Transverse colon (tissue), 4 donors: ENCODE measurements at regions not wholly inside any gene's neighbourhood (a gene's known extent, or its start where the extent isn't known, plus 50 kb on each side); places are given as distances from the start of the nearest gene placed in this dataset.

Experiments used
- DNase-seq: peaks from one replicate; pipeline ENCODE4 v3.0.0-alpha.2; 2019
- H3K27ac ChIP-seq, 4 donors: fragments of 200-600 bp; sonication (generic); 2 replicates each; pipeline ENCODE4 v1.5.1; 2016 to 2018; ENCODE audit warnings: inconsistent platforms in 4 of 4
- H3K27me3 ChIP-seq: fragments of 200-600 bp; sonication (generic); 2 replicates; pipeline ENCODE4 v1.5.1; 2017; ENCODE audit warnings: inconsistent platforms
- H3K36me3 ChIP-seq, 4 donors: fragments of 200-600 bp; sonication (generic); 2 replicates each; pipeline ENCODE4 v1.5.1; 2017 to 2019; ENCODE audit warnings: inconsistent platforms in 4 of 4
- H3K4me1 ChIP-seq, 4 donors: fragments of 200-600 bp; sonication (generic); 2 replicates each; pipeline ENCODE4 v1.5.1; 2017 to 2020; ENCODE audit warnings: inconsistent platforms in 4 of 4
- H3K4me3 ChIP-seq, 4 donors: fragments of 200-600 bp; sonication (generic); 1 replicate in 1 of 4; 2 replicates in 3 of 4; pipeline versions ENCODE4 v1.5.1 to v1.6.1; 2017 to 2019; ENCODE audit warnings: inconsistent platforms in 4 of 4
- H3K9me3 ChIP-seq, 2 donors: fragments of 200-600 bp; sonication (generic); 2 replicates each; pipeline ENCODE4 v1.5.1; 2017 to 2019; ENCODE audit warnings: inconsistent platforms in 2 of 2
- EP300 ChIP-seq: sonication (generic); formaldehyde crosslinking; IDR thresholded peaks from one replicate; pipeline ENCODE4 v1.6.1; 2017; ENCODE audit warnings: antibody characterized with exemption, low read depth
- POLR2A ChIP-seq: fragments of 450-650 bp; IDR thresholded peaks from one replicate; pipeline ENCODE4 v1.6.1; 2016; ENCODE audit warnings: antibody characterized with exemption, mild to moderate bottlenecking, moderate library complexity
- POLR2AphosphoS5 ChIP-seq, 3 donors: sonication (generic); formaldehyde crosslinking; IDR thresholded peaks; one replicate each; pipeline ENCODE4 v1.6.1; 2016; ENCODE audit warnings: antibody characterized with exemption in 3 of 3
- WGBS, 2 donors: methylation state at CpG; one replicate each; pipeline ENCODE4 v1.1.5; 2018; ENCODE audit warnings: low coverage in 1 of 2; 5-methylcytosine and 5-hydroxymethylcytosine counted together
- in situ Hi-C, 4 donors: fragments of 200-750 bp; cut with MboI; loops; one replicate each; pipeline versions ENCODE4 v1.15.0 to v1.15.1; 2017; ENCODE audit warnings: low sequenced_read_pairs in 3 of 4, low pct_ligation_motif_present in 1 of 4, low pct_unique_long_range_greater_than_20kb in 1 of 4
- intact Hi-C: fragments of 100-400 bp; cut with DNase I; formaldehyde crosslinking; loops from one replicate; pipeline ENCODE4 v1.15.1; 2023; ENCODE audit warnings: low total_unique reads
- TF ChIP-seq, protein P1 (sequence below), 5 experiments: fragments of 200-600 bp in 3 of 5; fragments of 450-650 bp in 2 of 5; sonication (generic) in 3 of 5; IDR thresholded peaks; 1 replicate in 2 of 5; 2 replicates in 3 of 5; pipeline ENCODE4 v1.5.1; 2016 to 2017; ENCODE audit warnings: antibody characterized with exemption in 5 of 5, inconsistent platforms in 3 of 5, mild to moderate bottlenecking in 2 of 5, moderate library complexity in 1 of 5

DNA sequence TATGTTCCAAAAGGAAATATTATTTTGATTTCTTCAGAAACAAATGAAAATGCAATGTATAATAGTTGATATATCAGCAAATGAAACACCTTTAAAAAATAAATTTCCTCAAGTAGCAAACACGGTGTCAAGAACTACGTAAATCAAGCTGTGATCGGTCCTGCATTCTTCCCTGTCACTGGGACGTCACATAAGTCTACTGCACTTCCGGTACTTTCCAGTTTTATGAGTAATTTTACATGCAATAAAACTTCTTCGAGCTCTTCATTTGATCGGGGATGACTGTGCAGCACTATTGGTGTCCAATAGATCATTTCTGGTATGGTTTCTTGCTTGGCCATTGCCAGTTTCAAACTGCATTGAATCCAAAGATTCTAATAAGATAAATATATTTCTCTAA, 114.0 kb upstream of the VEGFC start:
- intact Hi-C loops = no loop called here
- Histone ChIP-seq H3K9me3 (no peaks in the 10 kb centered on the region), H3K4me3 (no peak overlapping the region), H3K4me1 (no peaks in the 10 kb centered on the region), H3K27me3 (no peaks in the 10 kb centered on the region), H3K27ac (no peak overlapping the region), H3K36me3 (no peaks in the 10 kb centered on the region)
- TF ChIP-seq POLR2A (no peak), EP300 (no peak), POLR2AphosphoS5 (IDR thresholded peaks at IDR 0.05) (no peak)
- TF ChIP-seq, protein P1, sequence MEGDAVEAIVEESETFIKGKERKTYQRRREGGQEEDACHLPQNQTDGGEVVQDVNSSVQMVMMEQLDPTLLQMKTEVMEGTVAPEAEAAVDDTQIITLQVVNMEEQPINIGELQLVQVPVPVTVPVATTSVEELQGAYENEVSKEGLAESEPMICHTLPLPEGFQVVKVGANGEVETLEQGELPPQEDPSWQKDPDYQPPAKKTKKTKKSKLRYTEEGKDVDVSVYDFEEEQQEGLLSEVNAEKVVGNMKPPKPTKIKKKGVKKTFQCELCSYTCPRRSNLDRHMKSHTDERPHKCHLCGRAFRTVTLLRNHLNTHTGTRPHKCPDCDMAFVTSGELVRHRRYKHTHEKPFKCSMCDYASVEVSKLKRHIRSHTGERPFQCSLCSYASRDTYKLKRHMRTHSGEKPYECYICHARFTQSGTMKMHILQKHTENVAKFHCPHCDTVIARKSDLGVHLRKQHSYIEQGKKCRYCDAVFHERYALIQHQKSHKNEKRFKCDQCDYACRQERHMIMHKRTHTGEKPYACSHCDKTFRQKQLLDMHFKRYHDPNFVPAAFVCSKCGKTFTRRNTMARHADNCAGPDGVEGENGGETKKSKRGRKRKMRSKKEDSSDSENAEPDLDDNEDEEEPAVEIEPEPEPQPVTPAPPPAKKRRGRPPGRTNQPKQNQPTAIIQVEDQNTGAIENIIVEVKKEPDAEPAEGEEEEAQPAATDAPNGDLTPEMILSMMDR (IDR thresholded peaks at IDR 0.05) = no peak
- no peak for DNase-seq
- in situ Hi-C loops = no loop called here
- WGBS, 2 donors = 34 to 38% methylated on average over 7 of the region's 7 CpGs

DNA sequence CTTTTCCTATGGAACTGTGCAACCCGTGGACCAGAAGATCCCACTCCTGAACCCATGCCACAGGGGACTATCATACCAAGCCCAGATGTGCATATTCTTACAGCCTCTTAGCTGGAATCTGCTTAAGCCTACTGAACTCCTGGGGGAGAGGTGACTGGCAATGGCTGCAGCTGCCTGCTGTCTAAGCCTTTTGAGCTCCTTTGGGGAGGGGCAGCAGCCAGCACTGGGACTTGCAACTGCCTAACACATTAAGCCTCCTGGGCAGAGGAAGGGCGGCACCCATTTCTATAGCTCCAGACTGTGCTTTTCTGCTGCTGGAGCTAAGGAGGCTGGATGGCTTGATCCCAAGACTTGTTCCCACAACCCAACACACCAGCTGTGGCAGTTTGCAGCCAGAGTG, 117.9 kb upstream of the VEGFC start:
- Histone ChIP-seq H3K36me3 (no peaks in the 10 kb centered on the region), H3K4me1 (no peaks in the 10 kb centered on the region), H3K27me3 (no peaks in the 10 kb centered on the region), H3K27ac (no peak overlapping the region), H3K9me3 (peaks cover under 1 to 6% of the 10 kb centered on the region in 2 donors), H3K4me3 (no peak overlapping the region)
- 100% methylated on average over 2 of the region's 2 CpGs; no CpG with 5 or more reads in 1 of the 2 donors for WGBS, 2 donors
- intact Hi-C loops (no loop called here), in situ Hi-C loops (no loop called here)
- TF ChIP-seq EP300 = no peak
- no peak for TF ChIP-seq POLR2AphosphoS5 (IDR thresholded peaks at IDR 0.05)
- no peak for DNase-seq

DNA sequence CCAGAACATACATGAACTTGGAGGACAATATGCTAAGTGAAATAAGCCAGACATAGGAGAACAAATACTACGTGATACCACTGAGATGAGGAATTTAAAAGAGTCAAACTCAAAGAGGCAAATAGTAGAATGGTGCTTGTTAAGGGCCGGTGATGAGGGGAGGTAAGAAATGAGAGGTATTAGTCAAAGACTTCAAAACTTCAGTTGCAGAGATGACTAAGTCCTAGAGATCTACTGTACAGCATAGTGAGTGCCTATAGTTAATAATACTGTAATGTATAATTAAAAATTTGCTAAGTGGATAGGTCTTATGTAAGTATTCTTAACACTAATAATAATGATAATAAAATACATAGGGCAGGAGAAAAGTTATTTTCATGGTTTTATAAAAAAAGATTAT, 126.9 kb upstream of the VEGFC start:
- in situ Hi-C loops (no loop called here), intact Hi-C loops (no loop called here)
- no peak for DNase-seq
- Histone ChIP-seq H3K27me3 (no peaks in the 10 kb centered on the region), H3K4me3 (no peak overlapping the region), H3K36me3 (no peaks in the 10 kb centered on the region), H3K27ac (no peak overlapping the region), H3K4me1 (no peaks in the 10 kb centered on the region), H3K9me3 (peaks cover 5 to 12% of the 10 kb centered on the region in 2 donors)
- TF ChIP-seq POLR2A (no peak), POLR2AphosphoS5 (IDR thresholded peaks at IDR 0.05) (no peak), EP300 (no peak)
- TF ChIP-seq, protein P1 (IDR thresholded peaks at IDR 0.05) = no peak
- 39 to 72% methylated on average over 2 of the region's 2 CpGs for WGBS, 2 donors

GRCh38 chr4:176920694-176921093, 128.0 kb upstream of the VEGFC start:
- Histone ChIP-seq H3K27ac (no peak overlapping the region), H3K9me3 (peaks cover 3 to 5% of the 10 kb centered on the region in 2 donors), H3K4me1 (no peaks in the 10 kb centered on the region), H3K36me3 (no peaks in the 10 kb centered on the region), H3K27me3 (no peaks in the 10 kb centered on the region), H3K4me3 (no peak overlapping the region)
- TF ChIP-seq EP300 (no peak), POLR2AphosphoS5 (IDR thresholded peaks at IDR 0.05) (no peak), POLR2A (no peak)
- TF ChIP-seq, protein P1 (IDR thresholded peaks at IDR 0.05) = no peak
- 49 to 65% methylated on average over 3 to 4 of the region's 4 CpGs for WGBS, 2 donors
- in situ Hi-C loops (no loop called here), intact Hi-C loops (no loop called here)
- DNase-seq = no peak

GRCh38 chr4:176921256-176921655, 128.5 kb upstream of the VEGFC start:
- no peak for DNase-seq
- TF ChIP-seq POLR2A (no peak), POLR2AphosphoS5 (IDR thresholded peaks at IDR 0.05) (no peak), EP300 (no peak)
- TF ChIP-seq, protein P1 (IDR thresholded peaks at IDR 0.05) = no peak
- WGBS, 2 donors = 47 to 48% methylated on average over 4 of the region's 4 CpGs
- in situ Hi-C loops = no loop called here
- Histone ChIP-seq H3K36me3 (no peaks in the 10 kb centered on the region), H3K27ac (no peak overlapping the region), H3K9me3 (peaks cover 0 to 3% of the 10 kb centered on the region in 2 donors), H3K27me3 (no peaks in the 10 kb centered on the region), H3K4me3 (no peak overlapping the region), H3K4me1 (no peaks in the 10 kb centered on the region)
- intact Hi-C loops = no loop called here
